Caco-2 (cell line): ENCODE measurements at regions not wholly inside any gene's neighbourhood (a gene's known extent, or its start where the extent isn't known, plus 50 kb on each side); places are given as distances from the start of the nearest gene placed in this dataset.

Source experiments
- BruUV-seq: library from RNA; stranded (reverse); fragments of 400-500 nt; replicated peaks from 2 replicates; lab custom pipeline; 2021; lab: Mats Ljungman, UMichigan
- CTCF ChIA-PET: fragments of 300-600 bp; sonication (Branson Sonifier 250); formaldehyde crosslinking; loops from one replicate; lab custom pipeline; 2022; ENCODE audit warnings: antibody characterized with exemption; lab: Charles Lee
- POLR2A ChIA-PET: fragments of 300-600 bp; sonication (Branson Sonifier 250); formaldehyde crosslinking; loops from one replicate; lab custom pipeline; 2022; ENCODE audit warnings: antibody characterized with exemption; lab: Charles Lee
- DNase-seq, 2 experiments: peaks; one replicate each; pipeline versions ENCODE4 v3.0.0 to v3.0.0-alpha.2; 2020 to 2022
- H3K27me3 ChIP-seq: replicated peaks from 2 replicates; pipeline ENCODE4 v1.6.0; 2011; ENCODE audit warnings: low read length; ENCODE audit not compliant: control insufficient read depth, insufficient read depth
- H3K36me3 ChIP-seq: 2 replicates; pipeline ENCODE4 v1.5.1; 2011; ENCODE audit warnings: low read length; ENCODE audit not compliant: control insufficient read depth, insufficient read depth
- H3K4me1 ChIP-seq: fragments of 250-450 bp; sonication (Bioruptor Pico); 2 replicates; pipeline ENCODE4 v1.5.1; 2020; ENCODE audit warnings: mild to moderate bottlenecking
- H3K4me3 ChIP-seq: 2 replicates; pipeline ENCODE4 v1.5.1; 2011; ENCODE audit warnings: low read depth, mild to moderate bottlenecking, control low read depth, low read length
- H3K9me3 ChIP-seq: fragments of 250-450 bp; sonication (Bioruptor Pico); 2 replicates; pipeline ENCODE4 v1.5.1; 2020; ENCODE audit warnings: mild to moderate bottlenecking, moderate library complexity
- H3K27ac Mint-ChIP-seq: one replicate; pipeline ENCODE4 v1.8.0; 2022; ENCODE audit warnings: mixed read lengths; ENCODE audit not compliant: unreplicated experiment
- H3K27me3 Mint-ChIP-seq: one replicate; pipeline ENCODE4 v1.8.0; 2022; ENCODE audit warnings: mixed read lengths; ENCODE audit not compliant: insufficient read depth, unreplicated experiment
- H3K36me3 Mint-ChIP-seq: one replicate; pipeline ENCODE4 v1.8.0; 2022; ENCODE audit warnings: mild to moderate bottlenecking, mixed read lengths; ENCODE audit not compliant: insufficient read depth, unreplicated experiment
- H3K4me1 Mint-ChIP-seq: one replicate; pipeline ENCODE4 v1.8.0; 2022; ENCODE audit warnings: low read depth, mixed read lengths; ENCODE audit not compliant: unreplicated experiment
- H3K4me3 Mint-ChIP-seq: one replicate; pipeline ENCODE4 v1.8.0; 2022; ENCODE audit warnings: mild to moderate bottlenecking, moderate library complexity, mixed read lengths; ENCODE audit not compliant: unreplicated experiment
- H3K9me3 Mint-ChIP-seq: one replicate; pipeline ENCODE4 v1.8.0; 2022; ENCODE audit warnings: mixed read lengths; ENCODE audit not compliant: unreplicated experiment
- intact Hi-C: fragments of 100-400 bp; cut with micrococcal nuclease; formaldehyde crosslinking; loops from one replicate; pipeline ENCODE4 v1.10.0; 2022; ENCODE audit not compliant: unreplicated experiment
- TF ChIP-seq, protein P1 (sequence below), 2 experiments: fragments of 200-600 bp in 1 of 2; IDR thresholded peaks; 1 replicate in 1 of 2; 2 replicates in 1 of 2; pipeline versions ENCODE4 v1.5.1 to v1.8.0; 2011 to 2022; ENCODE audit warnings: antibody characterized with exemption in 1 of 2, control low read depth in 1 of 2, inconsistent platforms in 1 of 2, low read depth in 1 of 2, low read length in 1 of 2, mild to moderate bottlenecking in 1 of 2, moderate library complexity in 1 of 2; ENCODE audit not compliant: insufficient read depth in 1 of 2, severe bottlenecking in 1 of 2, unreplicated experiment in 1 of 2

DNA sequence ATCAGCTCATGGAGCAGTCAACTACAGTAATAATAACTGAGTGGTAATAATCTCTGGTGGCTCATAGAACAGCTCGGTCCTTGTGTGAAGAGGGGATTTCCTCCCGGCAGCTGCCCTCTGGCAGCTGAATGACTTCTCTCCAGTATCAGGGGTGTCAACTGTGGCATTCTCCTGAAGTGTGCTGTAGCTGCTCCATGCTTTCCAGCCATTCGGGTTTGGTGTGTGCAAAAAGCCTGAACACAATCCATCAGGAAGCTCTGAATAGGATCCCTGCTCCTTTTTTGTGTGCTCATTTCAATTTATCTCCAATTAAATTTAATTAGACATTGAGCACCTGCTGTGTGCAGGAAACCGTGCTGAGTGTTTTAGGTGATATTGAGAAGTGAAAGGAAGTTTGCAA, 59.8 kb upstream of the BARX1 start:
- Histone ChIP-seq H3K4me3 (no peak overlapping the region), H3K9me3 (no peaks in the 10 kb centered on the region), H3K4me1 (no peaks in the 10 kb centered on the region), H3K36me3 (no peaks in the 10 kb centered on the region), H3K27me3 (no peaks in the 10 kb centered on the region)
- BruUV-seq = no TSS peak
- no peaks in the 10 kb centered on the region for H3K9me3 Mint-ChIP-seq
- H3K4me1 Mint-ChIP-seq = no peaks in the 10 kb centered on the region
- no peak for DNase-seq
- no peak overlapping the region for H3K27ac Mint-ChIP-seq
- POLR2A ChIA-PET = no interaction called here
- CTCF ChIA-PET = interaction anchor here (2.8 kb wide), 1 partner anchor 198 kb away, joined by 23 read pairs; no protein-coding TSS in a partner anchor
- no peaks in the 10 kb centered on the region for H3K27me3 Mint-ChIP-seq
- H3K4me3 Mint-ChIP-seq = no peak overlapping the region
- intact Hi-C loops = loop anchor here (1.0 to 5.0 kb wide), 2 partner anchors 198 to 647 kb away; no protein-coding TSS in a partner anchor
- H3K36me3 Mint-ChIP-seq = no peaks in the 10 kb centered on the region
- TF ChIP-seq, protein P1, sequence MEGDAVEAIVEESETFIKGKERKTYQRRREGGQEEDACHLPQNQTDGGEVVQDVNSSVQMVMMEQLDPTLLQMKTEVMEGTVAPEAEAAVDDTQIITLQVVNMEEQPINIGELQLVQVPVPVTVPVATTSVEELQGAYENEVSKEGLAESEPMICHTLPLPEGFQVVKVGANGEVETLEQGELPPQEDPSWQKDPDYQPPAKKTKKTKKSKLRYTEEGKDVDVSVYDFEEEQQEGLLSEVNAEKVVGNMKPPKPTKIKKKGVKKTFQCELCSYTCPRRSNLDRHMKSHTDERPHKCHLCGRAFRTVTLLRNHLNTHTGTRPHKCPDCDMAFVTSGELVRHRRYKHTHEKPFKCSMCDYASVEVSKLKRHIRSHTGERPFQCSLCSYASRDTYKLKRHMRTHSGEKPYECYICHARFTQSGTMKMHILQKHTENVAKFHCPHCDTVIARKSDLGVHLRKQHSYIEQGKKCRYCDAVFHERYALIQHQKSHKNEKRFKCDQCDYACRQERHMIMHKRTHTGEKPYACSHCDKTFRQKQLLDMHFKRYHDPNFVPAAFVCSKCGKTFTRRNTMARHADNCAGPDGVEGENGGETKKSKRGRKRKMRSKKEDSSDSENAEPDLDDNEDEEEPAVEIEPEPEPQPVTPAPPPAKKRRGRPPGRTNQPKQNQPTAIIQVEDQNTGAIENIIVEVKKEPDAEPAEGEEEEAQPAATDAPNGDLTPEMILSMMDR (IDR thresholded peaks at IDR 0.05; ENCODE audit: insufficient read depth in 1 of 2, low read depth in 1 of 2, low read length in 1 of 2, severe bottlenecking in 1 of 2, unreplicated experiment in 1 of 2) = no peak

DNA sequence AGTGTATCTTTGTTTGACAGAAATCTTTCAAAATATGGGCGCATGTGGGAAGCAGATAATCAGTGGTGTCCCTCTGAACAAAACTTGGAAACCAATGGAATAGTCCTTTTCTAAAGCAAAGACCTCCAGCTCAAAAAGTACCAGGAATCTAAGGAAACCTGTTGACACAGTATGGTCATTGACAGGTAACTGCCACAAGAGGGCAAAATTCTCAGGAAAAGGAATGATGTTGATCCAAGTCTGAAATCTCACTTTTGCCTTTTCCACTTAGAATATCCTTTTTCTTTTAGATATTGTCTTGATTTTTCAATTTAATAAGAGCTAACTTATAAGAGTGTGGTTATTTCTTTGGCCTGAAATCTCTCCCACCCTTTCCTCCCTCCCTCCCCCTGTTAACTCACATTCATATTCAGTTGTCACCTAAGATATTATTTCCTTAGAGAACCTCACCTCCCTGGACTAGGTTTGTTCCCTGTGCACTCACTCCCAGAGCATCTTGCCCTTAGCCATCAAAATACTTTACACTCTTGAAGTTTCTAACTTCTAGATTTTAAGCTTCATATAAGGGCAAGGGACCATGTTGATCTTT, 59.0 kb upstream of the BARX1 start:
- intact Hi-C loops = loop anchor here (1.0 kb wide), 1 partner anchor 199 kb away; no protein-coding TSS in a partner anchor
- H3K27me3 ChIP-seq = no peaks in the 10 kb centered on the region
- no TSS peak for BruUV-seq
- Mint-ChIP-seq H3K4me3 (no peak overlapping the region), H3K27me3 (no peaks in the 10 kb centered on the region), H3K4me1 (no peaks in the 10 kb centered on the region), H3K9me3 (no peaks in the 10 kb centered on the region), H3K27ac (no peak overlapping the region), H3K36me3 (no peaks in the 10 kb centered on the region)
- TF ChIP-seq, protein P1 (IDR thresholded peaks at IDR 0.05; ENCODE audit: insufficient read depth in 1 of 2, low read depth in 1 of 2, low read length in 1 of 2, severe bottlenecking in 1 of 2, unreplicated experiment in 1 of 2) = peak; percentile 20 to 51
- no peaks in the 10 kb centered on the region for H3K9me3 ChIP-seq
- DNase-seq = peak in 1 of 2 experiments; percentile 7
- POLR2A ChIA-PET = no interaction called here
- H3K4me1 ChIP-seq = no peaks in the 10 kb centered on the region
- CTCF ChIA-PET = interaction anchor here (0.7 to 2.8 kb wide), 2 partner anchors 199 to 211 kb away, joined by 4 to 23 read pairs; no protein-coding TSS in a partner anchor
- no peaks in the 10 kb centered on the region for H3K36me3 ChIP-seq
- H3K4me3 ChIP-seq = no peak overlapping the region

DNA sequence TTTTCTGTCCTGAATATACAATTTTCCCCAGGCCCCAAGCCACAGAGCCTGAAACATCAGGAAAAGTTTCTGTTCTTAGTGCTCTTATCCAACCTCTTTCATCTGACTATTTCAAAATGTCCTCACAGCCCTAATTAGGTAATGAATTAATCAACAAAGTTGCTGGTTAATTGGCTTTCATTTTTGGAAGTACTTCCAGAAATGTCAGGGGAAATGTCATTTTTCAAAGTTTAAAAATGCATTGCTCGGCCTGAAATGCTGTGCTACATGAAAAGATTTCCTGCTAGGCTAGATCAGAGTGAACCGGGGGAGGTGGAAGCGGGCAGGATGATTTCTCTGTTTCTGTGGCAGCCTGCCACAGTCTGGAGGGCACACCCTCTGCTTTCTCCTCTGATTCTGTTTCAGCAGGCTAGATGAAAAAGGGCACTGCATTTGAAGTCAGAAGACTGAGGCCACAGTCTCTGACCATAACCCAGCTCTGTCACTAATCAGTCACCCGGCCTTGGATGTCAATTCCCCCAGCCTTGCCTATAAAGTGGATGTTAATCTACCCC, 55.9 kb upstream of the BARX1 start:
- TF ChIP-seq, protein P1 (IDR thresholded peaks at IDR 0.05; ENCODE audit: insufficient read depth in 1 of 2, low read depth in 1 of 2, low read length in 1 of 2, severe bottlenecking in 1 of 2, unreplicated experiment in 1 of 2) = no peak
- ChIA-PET CTCF (interaction anchor here (0.9 kb wide), 1 partner anchor 202 kb away, joined by 3 read pairs; no protein-coding TSS in a partner anchor), POLR2A (no interaction called here)
- H3K27me3 ChIP-seq = no peaks in the 10 kb centered on the region
- H3K4me3 ChIP-seq = no peak overlapping the region
- Mint-ChIP-seq H3K9me3 (no peaks in the 10 kb centered on the region), H3K4me3 (no peak overlapping the region), H3K36me3 (no peaks in the 10 kb centered on the region), H3K27me3 (no peaks in the 10 kb centered on the region), H3K27ac (no peak overlapping the region), H3K4me1 (no peaks in the 10 kb centered on the region)
- H3K9me3 ChIP-seq = no peaks in the 10 kb centered on the region
- no TSS peak for BruUV-seq
- intact Hi-C loops = no loop called here
- H3K4me1 ChIP-seq = no peaks in the 10 kb centered on the region
- no peak for DNase-seq
- no peaks in the 10 kb centered on the region for H3K36me3 ChIP-seq
